Endothelial cell of umbilical vein (primary cell): ENCODE measurements at regions not wholly inside any gene's neighbourhood (a gene's known extent, or its start where the extent isn't known, plus 50 kb on each side); places are given as distances from the start of the nearest gene placed in this dataset.

Experiments used
- BruUV-seq: library from RNA; stranded (reverse); fragments of 400-500 nt; replicated peaks from 2 replicates; lab custom pipeline; 2021; lab: Mats Ljungman, UMichigan
- CTCF ChIA-PET: fragments of 300-600, 350-600 bp; sonication (Branson Sonifier 250); formaldehyde crosslinking; loops from one replicate; lab custom pipeline; 2021; ENCODE audit warnings: antibody characterized with exemption, inconsistent platforms; lab: Charles Lee
- POLR2A ChIA-PET: fragments of 300-600, 350-600 bp; sonication (Branson Sonifier 250); formaldehyde crosslinking; loops from one replicate; lab custom pipeline; 2021; ENCODE audit warnings: antibody characterized with exemption, inconsistent platforms; lab: Charles Lee
- DNase-seq: peaks from one replicate; pipeline ENCODE4 v3.0.0-alpha.2; 2011; ENCODE audit warnings: low read depth, low spot score
- FAIRE-seq: peaks from 2 replicates; lab custom pipeline; 2011; peaks lifted over from hg19 to GRCh38; lab: Jason Lieb, UNC
- H2AFZ ChIP-seq: 2 replicates; pipeline ENCODE4 v1.6.0; 2012; ENCODE audit warnings: low read depth, low read length, control low read depth, inconsistent platforms
- H3K27ac ChIP-seq: 2 replicates; pipeline ENCODE4 v1.5.1; 2011; ENCODE audit warnings: low read depth, mild to moderate bottlenecking, control low read depth, low read length, moderate library complexity; ENCODE audit not compliant: insufficient read depth
- H3K27me3 ChIP-seq, 2 experiments: 2 replicates each; pipeline versions ENCODE4 v1.6.0 to v1.6.1; 2011; ENCODE audit warnings: low read length in 2 of 2, mixed read lengths in 1 of 2; ENCODE audit not compliant: control insufficient read depth in 2 of 2, insufficient read depth in 2 of 2
- H3K36me3 ChIP-seq, 2 experiments: 2 replicates in 1 of 2; 3 replicates in 1 of 2; pipeline ENCODE4 v1.5.1; 2011; ENCODE audit warnings: low read length in 2 of 2, mild to moderate bottlenecking in 1 of 2, moderate library complexity in 1 of 2; ENCODE audit not compliant: control insufficient read depth in 2 of 2, insufficient read depth in 2 of 2; ENCODE audit errors: extremely low read depth in 1 of 2
- H3K4me1 ChIP-seq: 3 replicates; pipeline ENCODE4 v1.5.1; 2011; ENCODE audit warnings: mild to moderate bottlenecking, low read length; ENCODE audit not compliant: control insufficient read depth, insufficient read depth; ENCODE audit errors: extremely low read depth
- H3K4me2 ChIP-seq: 2 replicates; pipeline ENCODE4 v1.6.1; 2011; ENCODE audit warnings: low read length, control low read depth, mixed read lengths; ENCODE audit not compliant: insufficient read depth
- H3K4me3 ChIP-seq, 3 experiments: fragments of 200-600 bp in 1 of 3; sonication (generic), shearing (Covaris generic) in 1 of 3; replicated peaks in 1 of 3; 2 replicates each; pipeline ENCODE4 v1.5.1; 2011 to 2016; ENCODE audit warnings: control low read depth in 3 of 3, low read length in 3 of 3, mild to moderate bottlenecking in 2 of 3, inconsistent platforms in 1 of 3, low read depth in 1 of 3, moderate library complexity in 1 of 3; ENCODE audit not compliant: insufficient read depth in 1 of 3
- H3K79me2 ChIP-seq: 2 replicates; pipeline ENCODE4 v1.6.0; 2012; ENCODE audit warnings: low read length, inconsistent platforms; ENCODE audit not compliant: control insufficient read depth, insufficient read depth
- H3K9ac ChIP-seq: replicated peaks from 2 replicates; pipeline ENCODE3; 2011; ENCODE audit warnings: low read length, control low read depth; ENCODE audit not compliant: insufficient read depth; ENCODE audit errors: extremely low read depth
- H3K9me1 ChIP-seq: replicated peaks from 3 replicates; pipeline ENCODE4 v1.6.0; 2011; ENCODE audit warnings: mild to moderate bottlenecking, low read length; ENCODE audit not compliant: control insufficient read depth, insufficient read depth; ENCODE audit errors: extremely low read depth
- H3K9me3 ChIP-seq: replicated peaks from 2 replicates; pipeline ENCODE4 v1.5.1; 2012; ENCODE audit warnings: low read length, inconsistent platforms; ENCODE audit not compliant: control insufficient read depth, insufficient read depth
- H4K20me1 ChIP-seq: replicated peaks from 2 replicates; pipeline ENCODE3; 2011; ENCODE audit warnings: mild to moderate bottlenecking, low read length; ENCODE audit not compliant: control insufficient read depth, insufficient read depth; ENCODE audit errors: extremely low read depth
- CTCF ChIP-seq, 2 donors: IDR thresholded peaks; 1 replicate in 1 of 2; 2 replicates in 1 of 2; pipeline ENCODE4 v1.5.1; 2011; ENCODE audit warnings: low read length in 2 of 2, mild to moderate bottlenecking in 2 of 2, moderate library complexity in 2 of 2, control low read depth in 1 of 2, inconsistent platforms in 1 of 2, low read depth in 1 of 2; ENCODE audit not compliant: insufficient read depth in 1 of 2; ENCODE audit errors: extremely low read depth in 1 of 2
- EZH2 ChIP-seq: IDR thresholded peaks from 2 replicates; pipeline ENCODE4 v1.6.1; 2012; ENCODE audit warnings: borderline replicate concordance, low read depth, mild to moderate bottlenecking, moderate library complexity, low read length, inconsistent platforms; ENCODE audit not compliant: severe bottlenecking
- FOS ChIP-seq: IDR thresholded peaks from 2 replicates; pipeline ENCODE4 v1.6.1; 2011; ENCODE audit warnings: mild to moderate bottlenecking, low read length, moderate library complexity, borderline replicate concordance; ENCODE audit not compliant: insufficient read depth
- GATA2 ChIP-seq: IDR thresholded peaks from 2 replicates; pipeline ENCODE4 v1.7.0; 2011; ENCODE audit warnings: low read depth, mild to moderate bottlenecking, moderate library complexity, mixed read lengths, low read length; ENCODE audit not compliant: insufficient read length, insufficient read depth
- JUN ChIP-seq: IDR thresholded peaks from 2 replicates; pipeline ENCODE4 v1.6.1; 2011; ENCODE audit warnings: borderline replicate concordance, low read depth; ENCODE audit not compliant: insufficient read length, insufficient read depth
- MAX ChIP-seq: IDR thresholded peaks from 2 replicates; pipeline ENCODE4 v1.6.1; 2011; ENCODE audit not compliant: insufficient read depth, insufficient read length
- MYC ChIP-seq: IDR thresholded peaks from one replicate; pipeline ENCODE4 v1.6.1; 2011; ENCODE audit warnings: mild to moderate bottlenecking, low read depth, low read length
- POLR2A ChIP-seq: IDR thresholded peaks from 2 replicates; pipeline ENCODE4 v1.6.1; 2012; ENCODE audit warnings: low read depth, mild to moderate bottlenecking, control low read depth, low read length
- POLR2AphosphoS5 ChIP-seq: IDR thresholded peaks from 2 replicates; pipeline ENCODE4 v1.6.1; 2012; ENCODE audit warnings: low read depth, mild to moderate bottlenecking, control low read depth, low read length, moderate library complexity; ENCODE audit not compliant: insufficient read depth
- dilution Hi-C: fragments of 300-500 bp; cut with MboI; formaldehyde crosslinking; loops from one replicate; pipeline ENCODE4 v1.15.0; 2019; ENCODE audit warnings: low sequenced_read_pairs; ENCODE audit not compliant: extremely low pct_ligation_motif_present
- intact Hi-C: fragments of 100-400 bp; cut with micrococcal nuclease; formaldehyde crosslinking; loops from one replicate; pipeline ENCODE4 v1.10.0; 2022

GRCh38 chr22:47943729-47944700 is 1181.6 kb downstream of the TBC1D22A start:
- Histone ChIP-seq H3K4me3 (no peak overlapping the region), H2AFZ (no peak overlapping the region), H3K4me1 (no peaks in the 10 kb centered on the region), H4K20me1 (no peaks in the 10 kb centered on the region), H3K36me3 (no peaks in the 10 kb centered on the region), H3K9me1 (no peaks in the 10 kb centered on the region), H3K4me2 (no peak overlapping the region), H3K27me3 (no peaks in the 10 kb centered on the region), H3K9ac (no peak overlapping the region), H3K9me3 (no peaks in the 10 kb centered on the region), H3K27ac (no peak overlapping the region), H3K79me2 (no peaks in the 10 kb centered on the region)
- ChIA-PET POLR2A (no interaction called here), CTCF (no interaction called here)
- FAIRE-seq, result no peak
- dilution Hi-C loops, result no loop called here
- intact Hi-C loops, result no loop called here
- TF ChIP-seq FOS, result no peak
- no peak for TF ChIP-seq EZH2
- TF ChIP-seq GATA2, result no peak
- no peak for TF ChIP-seq MYC
- no peak for TF ChIP-seq CTCF (IDR thresholded peaks at IDR 0.05; ENCODE audit: extremely low read depth in 1 of 2, insufficient read depth in 1 of 2, low read depth in 1 of 2, low read length in 2 of 2)
- TF ChIP-seq POLR2AphosphoS5, result no peak
- TF ChIP-seq MAX, result no peak
- TF ChIP-seq POLR2A, result no peak
- TF ChIP-seq JUN, result no peak
- BruUV-seq, result no TSS peak
- DNase-seq, result no peak
